Fibroblast of pulmonary artery (primary cell): ENCODE measurements at regions not wholly inside any gene's neighbourhood (a gene's known extent, or its start where the extent isn't known, plus 50 kb on each side); places are given as distances from the start of the nearest gene placed in this dataset.
A peak's percentile ranks its signal among the peaks of the same experiment; 100 is the strongest.

Experiments used
- DNase-seq: peaks from one replicate; pipeline ENCODE4 v3.0.0-alpha.2; 2010; ENCODE audit warnings: low read depth
- H3K4me3 ChIP-seq: replicated peaks from 2 replicates; pipeline ENCODE4 v1.5.1; 2011; ENCODE audit warnings: low read depth, mild to moderate bottlenecking, control low read depth, low read length, moderate library complexity
- CTCF ChIP-seq: IDR thresholded peaks from 2 replicates; pipeline ENCODE4 v1.5.1; 2011; ENCODE audit warnings: mild to moderate bottlenecking, control low read depth, low read length, inconsistent platforms; ENCODE audit errors: missing control alignments

- no peak for DNase-seq
- H3K4me3 ChIP-seq, result no peak overlapping the region
- TF ChIP-seq CTCF, result no peak
Measured at GRCh38 chr6:9806195-9806594, 608.7 kb downstream of the TFAP2A start.

DNA sequence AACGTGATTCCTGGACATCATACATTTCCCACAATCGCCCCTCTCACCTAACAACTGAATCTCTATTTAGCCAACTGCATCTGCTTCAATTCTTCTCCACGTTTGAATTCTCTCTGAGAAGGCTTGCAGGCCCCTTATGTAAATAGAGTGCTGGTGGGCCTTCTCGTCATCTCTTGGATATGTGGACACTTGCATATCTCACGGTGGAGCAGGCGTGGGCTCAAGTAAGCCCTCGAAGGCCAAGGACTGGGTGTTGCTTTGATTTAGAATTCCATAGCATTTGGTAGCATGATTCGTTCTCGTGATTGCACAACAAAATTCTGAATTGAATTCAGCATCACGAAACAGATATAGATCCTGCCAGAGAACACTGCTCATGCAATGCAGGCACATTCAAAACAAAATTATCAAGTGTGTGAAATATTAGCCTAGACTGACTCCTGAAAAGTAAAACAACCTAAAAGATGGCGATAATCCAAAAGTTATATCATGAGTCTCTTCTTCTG, 613.6 kb downstream of the TFAP2A start:
- TF ChIP-seq CTCF, result no peak
- H3K4me3 ChIP-seq, result no peak overlapping the region
- DNase-seq, result peak; percentile 0

DNA sequence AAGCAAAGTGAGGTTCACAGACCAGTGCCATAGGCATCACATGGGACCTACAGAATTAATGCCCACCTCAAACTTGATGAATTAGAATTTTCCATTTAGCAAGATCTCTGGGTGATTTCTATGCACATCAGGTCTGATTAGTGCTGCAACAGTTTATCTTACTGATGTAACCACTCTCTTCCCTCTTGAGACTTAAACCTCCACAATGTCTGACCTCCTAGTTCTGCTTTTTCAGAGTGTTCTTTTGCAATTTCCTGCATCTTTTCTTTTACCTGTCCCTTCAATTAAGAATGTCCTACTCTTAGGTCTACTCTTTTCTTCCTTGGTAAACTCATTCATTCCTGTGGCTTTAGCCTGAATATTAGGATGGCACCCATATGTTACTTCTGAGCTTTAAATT, 615.3 kb downstream of the TFAP2A start:
- TF ChIP-seq CTCF, result no peak
- no peak for DNase-seq
- no peak overlapping the region for H3K4me3 ChIP-seq

GRCh38 chr6:9796827-9797226, 618.0 kb downstream of the TFAP2A start:
- DNase-seq, result no peak
- no peak for TF ChIP-seq CTCF
- no peak overlapping the region for H3K4me3 ChIP-seq

- no peak overlapping the region for H3K4me3 ChIP-seq
- DNase-seq, result peak; percentile 6
- TF ChIP-seq CTCF, result no peak
Measured at GRCh38 chr6:9795880-9796279, 619.0 kb downstream of the TFAP2A start.

- no peak overlapping the region for H3K4me3 ChIP-seq
- no peak for TF ChIP-seq CTCF
- peak; percentile 7 for DNase-seq
Measured at GRCh38 chr6:9789201-9789600, 625.7 kb downstream of the TFAP2A start.

DNA sequence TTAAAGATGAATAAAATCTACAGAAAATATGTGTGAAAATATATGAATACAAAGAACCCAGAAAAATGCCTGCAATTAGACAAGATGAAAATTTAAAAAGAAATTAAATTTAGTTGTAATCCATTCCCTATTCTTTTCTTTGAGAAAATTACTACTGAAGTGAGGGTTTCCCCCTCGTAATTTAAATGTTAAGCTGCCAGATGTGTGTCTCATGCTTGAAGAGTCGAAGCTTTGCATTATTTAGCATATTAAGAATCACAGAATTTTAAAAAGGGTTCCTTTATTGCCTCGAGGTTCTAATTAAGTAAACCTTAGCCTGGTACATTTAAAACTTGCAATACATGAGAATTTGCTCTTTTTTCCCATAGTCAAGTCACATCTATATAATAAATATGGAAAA, 630.1 kb downstream of the TFAP2A start:
- no peak overlapping the region for H3K4me3 ChIP-seq
- no peak for TF ChIP-seq CTCF
- DNase-seq, result no peak
